ENCODE measurements at regions not wholly inside any gene's neighbourhood (a gene's known extent, or its start where the extent isn't known, plus 50 kb on each side); places are given as distances from the start of the nearest gene placed in this dataset.

DNA sequence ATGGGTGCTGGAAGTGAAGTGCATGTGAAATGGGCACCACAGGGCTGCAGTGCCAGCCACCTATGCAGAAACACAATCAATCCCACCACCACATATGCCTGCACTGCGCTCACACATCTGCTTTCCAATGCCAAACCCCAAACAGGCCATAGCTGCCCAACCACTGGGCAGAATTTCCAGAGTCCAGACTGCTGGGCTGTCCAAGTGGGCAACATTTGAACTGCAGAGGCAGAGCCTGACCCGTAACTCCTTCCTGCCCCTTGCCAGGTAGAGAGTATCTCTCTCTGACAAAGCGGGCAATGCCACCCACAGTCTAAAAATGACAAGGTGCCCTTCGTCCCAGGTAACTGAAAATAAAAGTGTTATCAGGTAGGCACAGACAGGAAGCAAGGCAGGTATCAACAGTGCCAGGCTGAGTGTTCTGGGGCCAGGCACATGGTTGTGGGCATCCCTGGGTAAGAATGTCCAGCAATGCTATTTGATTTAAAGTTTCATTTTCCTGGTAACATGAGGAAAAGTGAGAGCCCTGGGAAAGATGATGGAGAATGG, 79.5 kb downstream of the FOXA2 start:
- DNase-seq = no peak

DNA sequence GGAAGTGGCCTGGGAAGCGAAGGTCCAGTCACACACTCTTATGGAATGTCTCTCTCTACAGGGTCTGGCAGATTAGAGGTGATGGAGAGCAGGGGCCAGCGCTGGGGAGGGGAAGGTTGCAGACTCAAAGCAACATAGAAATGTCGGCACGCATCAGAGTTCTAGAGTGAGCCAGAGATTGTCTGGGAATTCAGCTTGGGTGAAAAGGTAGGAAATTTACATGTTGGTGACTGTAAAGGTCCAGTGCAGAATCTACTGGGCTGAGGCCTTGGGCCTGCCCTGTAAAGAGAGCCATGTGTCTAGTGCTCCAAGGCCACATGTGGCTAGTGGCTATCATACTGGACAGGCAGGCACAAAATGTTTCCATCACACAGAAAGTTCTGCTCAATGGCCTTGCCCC, 80.8 kb downstream of the FOXA2 start:
- DNase-seq = no peak

DNA sequence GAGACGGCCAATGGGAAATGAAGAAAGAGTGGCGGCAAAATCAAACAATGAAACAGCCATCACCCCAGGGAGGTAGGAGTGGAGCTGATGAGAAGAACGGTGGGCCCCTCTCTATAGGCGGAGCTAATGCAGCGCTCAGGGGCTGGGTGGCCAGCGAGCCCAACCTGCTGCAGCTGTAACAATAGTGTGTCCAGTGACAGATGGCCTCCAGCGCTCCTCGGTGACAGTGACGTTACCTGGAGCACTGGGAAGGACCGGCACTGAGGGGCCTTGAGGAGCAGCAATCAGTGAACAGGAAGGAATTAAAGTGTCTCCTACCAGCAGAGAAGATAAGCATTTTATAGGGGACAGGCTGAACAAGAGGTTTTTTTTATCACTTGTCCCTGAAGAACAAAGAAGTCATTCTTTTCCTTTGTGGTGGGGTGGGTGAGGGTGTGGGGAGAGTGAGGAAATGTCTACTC, 81.6 kb downstream of the FOXA2 start:
- no peak for DNase-seq

DNA sequence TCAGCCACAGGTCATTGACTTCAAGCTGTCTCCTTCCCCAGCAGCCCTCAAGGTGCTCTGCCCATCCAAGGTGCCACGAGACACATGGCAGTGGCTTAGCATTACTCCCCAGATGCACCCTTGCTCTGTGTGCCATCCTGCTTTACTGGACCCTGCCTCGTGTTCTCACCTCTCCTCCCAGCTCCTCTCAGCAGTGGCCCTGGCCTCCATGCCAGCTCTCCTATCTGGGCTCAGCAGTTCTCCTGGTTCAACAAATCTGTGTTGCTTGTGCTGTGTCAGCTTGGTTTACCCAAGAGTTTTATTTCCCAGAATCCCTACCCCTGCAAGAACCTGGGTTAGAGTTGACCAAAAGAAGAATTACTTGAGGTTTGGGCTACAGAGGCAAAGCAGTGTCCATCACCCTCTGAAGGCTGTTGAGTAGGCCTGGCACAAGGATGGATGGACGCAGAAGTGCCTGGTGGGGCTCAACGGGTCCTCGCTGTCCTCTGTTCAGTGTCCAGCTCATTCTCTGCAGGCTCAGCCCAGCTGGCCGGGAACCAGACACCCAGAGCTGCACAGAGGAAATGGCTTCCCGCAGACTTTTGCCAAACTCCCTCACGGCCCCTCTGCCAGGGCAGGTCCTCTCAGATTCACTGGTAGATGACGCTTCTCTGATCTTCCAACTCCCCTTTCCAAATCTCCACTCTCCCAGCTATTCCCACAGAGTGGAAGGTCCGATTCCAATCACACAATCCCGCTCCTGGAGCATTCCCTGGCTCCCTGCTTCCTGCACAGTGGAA, 82.6 kb downstream of the FOXA2 start:
- no peak for DNase-seq

DNA sequence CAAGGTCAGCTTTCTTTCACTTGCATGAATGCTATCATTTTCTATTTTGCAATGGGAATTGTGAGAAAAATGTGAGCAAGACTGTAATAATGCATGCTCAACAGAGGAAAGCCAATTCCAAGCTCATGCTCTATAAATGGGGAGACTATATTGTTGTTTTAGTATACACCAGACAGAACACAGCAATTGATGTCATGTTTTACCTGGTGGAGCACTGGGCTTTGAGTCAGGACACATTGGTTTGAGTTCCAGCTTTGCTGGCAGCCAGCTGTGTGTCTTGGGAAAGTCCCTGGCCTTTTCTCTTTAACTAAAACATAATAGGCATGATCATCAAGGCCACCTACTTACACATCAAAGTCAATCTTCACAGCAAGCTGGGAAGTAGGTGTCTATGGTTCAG, 83.3 kb downstream of the FOXA2 start:
- no peak for DNase-seq

DNA sequence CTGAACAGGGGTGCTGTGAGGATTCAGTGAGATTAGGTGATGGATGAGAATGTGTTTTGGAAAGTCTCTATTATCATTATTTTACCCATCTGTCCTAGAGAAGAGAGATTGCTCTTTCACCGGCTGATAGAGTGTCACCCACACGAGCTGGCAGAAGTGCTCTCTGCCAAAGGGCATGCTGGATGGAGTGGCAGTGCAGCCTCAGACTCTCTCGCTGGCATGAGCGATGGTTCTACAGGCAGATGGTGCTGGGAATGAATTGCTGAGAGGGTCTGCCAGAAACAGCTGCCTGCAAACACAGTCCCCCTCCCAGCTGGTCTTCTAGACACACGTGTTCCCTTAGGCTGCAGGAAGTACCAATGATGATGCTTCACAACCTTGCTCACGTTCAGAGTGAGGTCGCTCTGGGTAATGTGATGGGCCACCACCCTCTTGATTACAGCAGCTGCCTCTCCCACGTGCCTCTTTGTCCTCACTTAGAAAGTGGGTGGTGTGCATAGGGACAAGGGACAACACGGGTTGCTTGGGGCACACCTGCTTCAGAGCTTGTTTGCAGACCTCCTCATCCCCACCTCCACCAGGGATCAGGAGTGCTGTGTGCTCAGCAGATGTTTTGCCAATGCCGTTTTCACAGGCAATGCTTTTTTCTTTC, 84.7 kb downstream of the FOXA2 start:
- no peak for DNase-seq

DNA sequence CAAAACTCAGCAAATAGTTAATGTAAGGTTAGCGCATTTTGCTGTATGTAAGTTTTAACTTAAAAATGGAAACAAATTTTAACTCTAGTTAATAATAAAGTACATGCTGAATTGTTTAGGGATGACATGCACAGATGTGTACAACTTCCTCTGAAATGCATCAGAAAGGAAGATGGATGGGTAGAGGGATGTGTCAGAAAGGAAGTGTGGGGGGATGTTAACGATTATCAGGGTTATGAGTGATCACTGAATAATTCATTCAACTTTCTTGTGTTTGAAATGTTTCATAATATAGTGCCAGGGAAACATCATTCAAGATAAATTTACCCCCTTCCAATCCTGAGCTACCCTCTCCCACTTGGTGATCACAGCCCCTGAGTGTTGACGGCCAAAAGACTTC, 87.6 kb downstream of the FOXA2 start:
- DNase-seq = no peak

DNA sequence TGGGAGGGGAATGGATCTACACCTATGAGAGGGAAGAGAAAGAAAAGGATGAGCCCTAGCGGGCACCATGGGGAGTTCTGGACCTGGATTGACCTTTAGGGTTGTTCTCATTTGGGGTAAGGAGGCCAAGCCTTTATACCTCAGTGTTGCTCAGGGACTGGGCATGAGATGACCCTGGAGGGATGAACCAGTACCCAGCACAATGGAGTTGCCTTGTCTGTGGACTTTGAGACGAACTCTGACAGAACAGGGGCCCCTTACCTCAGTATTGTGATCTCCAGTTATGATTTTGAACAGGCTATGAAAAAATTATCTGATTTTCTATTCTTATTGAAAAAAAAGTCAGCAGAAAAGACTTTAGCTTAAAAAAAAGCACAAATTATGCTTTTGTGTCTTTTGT, 88.6 kb downstream of the FOXA2 start:
- no peak for DNase-seq

DNA sequence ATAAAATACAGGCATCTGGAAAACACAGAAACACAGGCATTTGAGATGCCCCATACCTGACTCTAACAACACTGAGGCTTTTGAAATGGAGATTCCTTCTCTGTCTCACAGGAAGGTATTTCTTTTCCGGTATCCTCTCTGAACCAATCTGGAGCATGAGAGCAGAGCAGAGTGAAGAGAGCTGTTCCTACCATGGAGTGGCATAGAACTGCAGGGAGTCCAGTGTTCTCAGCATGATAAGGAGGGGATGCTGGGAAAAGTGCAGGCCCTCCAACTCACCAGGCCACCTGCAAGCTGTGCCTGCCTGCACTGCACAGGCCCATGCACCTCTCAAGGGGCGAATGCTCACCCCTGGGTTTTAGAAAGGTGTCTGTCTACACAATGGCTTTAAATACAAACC, 89.2 kb downstream of the FOXA2 start:
- no peak for DNase-seq

DNA sequence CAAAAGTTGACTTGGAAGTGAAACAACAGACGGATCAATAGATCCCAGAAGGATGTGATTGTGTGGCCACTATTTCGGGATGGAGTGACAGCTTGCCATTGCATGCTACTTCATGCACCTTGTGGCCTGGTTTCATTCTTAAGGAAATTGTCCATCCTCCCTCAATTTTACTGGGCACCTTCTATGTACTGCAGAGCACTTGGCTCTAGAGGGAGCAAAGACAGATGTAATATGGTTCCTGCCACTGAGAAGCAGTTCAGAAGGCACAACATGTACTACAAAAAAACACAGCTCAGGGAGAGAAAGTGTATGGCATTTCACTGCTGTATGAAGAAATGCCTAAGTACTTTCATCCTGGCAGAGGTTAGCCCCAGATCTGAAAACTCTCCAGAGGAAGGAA, 91.9 kb downstream of the FOXA2 start:
- DNase-seq = no peak

DNA sequence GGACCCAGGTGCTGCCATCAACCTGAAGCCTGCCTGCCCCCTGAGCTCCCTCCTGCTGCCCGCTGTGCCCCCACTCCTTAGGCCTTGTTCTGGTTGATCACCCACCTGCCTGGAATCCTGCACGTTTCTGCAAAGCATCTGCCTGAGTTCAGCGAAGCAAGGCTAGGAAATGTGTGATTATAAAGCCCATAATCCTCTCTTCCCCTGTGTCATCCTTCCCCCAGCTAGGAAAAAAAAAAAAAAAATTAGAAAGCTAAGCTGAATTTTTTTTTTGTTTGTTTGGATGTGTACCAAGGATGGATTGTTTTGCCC, 93.2 kb downstream of the FOXA2 start:
- DNase-seq = no peak

DNA sequence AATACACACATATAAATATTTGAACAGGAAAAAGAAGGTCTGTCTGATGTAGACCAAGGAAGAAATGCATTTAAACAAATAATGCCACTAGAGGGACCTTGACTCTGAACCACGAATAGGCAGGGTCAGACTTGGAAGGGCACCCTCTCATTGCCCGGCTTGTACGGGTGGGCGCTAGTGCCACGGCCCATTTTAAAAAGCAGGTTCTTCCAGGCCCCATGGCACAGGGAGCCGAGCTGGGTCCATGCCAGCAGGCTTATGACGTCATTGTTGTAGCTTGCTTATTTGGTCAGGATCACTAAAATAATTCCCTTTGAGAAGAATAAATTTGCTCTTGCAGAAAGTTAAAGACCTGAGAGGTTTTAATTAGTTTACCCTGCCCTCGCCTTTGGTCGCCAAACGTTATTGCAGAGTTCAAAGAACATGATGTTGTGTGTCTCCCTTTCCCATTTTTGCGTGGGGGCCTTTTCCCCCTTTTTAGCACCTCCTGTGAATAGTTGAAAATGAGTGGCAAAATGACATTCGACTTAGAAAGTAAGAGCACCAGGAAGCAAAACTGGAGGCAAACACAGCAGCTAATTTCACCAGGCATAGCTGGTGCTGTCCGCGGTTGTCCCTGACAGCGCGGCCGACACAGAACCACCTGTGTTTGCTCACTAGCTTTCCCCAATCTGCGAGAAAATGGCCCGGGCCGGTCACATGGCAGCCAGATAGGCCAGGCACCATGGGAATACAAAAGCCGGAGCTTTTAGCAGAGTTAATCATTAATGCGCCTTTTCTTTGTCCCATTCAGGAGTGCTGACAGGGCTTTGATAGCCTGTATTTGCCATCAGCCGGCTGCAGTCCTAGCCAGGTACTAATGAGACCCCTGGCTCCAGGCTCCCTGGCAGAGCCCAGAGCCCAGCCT, 93.8 kb downstream of the FOXA2 start:
- peak; percentile 1 for DNase-seq

DNA sequence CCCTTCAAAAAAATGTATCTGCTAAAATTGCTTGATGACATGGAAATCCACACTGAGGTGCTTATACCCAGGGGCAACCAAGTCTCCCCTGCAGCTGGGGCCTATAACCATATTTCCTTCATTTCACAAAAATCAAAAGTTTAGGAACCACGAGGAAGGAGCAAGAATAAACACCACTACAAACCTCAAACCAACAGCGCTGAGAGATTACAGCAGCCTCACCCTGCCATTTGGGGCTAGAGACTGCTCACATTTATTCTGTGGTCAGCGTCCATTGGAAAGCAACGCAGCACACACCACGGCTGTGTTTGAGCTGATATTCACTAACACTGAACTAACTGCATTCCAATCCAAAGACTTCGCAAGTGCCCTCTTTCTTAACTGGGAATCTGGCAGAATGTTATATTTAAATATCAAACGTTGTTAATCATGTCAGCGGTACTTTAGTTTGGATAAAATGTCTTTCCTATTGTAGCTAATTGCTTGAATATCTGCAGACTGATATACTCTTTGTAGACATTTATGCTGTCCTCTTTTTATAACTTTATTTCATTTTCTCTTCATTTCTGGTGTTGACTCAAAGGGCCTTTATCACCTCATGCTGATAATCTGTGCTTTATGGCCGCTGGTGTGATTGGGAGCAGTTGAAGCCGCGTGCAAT, 94.6 kb downstream of the FOXA2 start:
- no peak for DNase-seq

DNA sequence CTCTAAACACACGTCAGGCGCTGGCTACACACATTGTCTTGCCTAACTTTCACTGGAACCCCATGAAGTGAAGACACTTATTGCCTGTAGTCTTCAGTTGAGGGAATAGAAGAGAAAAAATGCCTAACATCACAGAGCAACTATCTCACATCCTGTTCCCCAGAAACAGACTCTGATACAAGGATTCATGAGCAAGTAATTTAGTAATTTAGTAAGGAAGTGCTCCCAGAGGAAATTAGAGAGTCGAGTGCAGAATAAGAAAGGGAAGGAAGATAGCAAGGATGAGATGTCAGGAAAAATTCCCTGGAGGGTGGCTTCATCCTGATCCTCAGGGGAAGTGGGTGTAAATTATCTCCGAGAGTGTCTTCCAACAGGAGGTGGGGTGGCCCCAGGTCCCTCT, 104.0 kb downstream of the FOXA2 start:
- no peak for DNase-seq

DNA sequence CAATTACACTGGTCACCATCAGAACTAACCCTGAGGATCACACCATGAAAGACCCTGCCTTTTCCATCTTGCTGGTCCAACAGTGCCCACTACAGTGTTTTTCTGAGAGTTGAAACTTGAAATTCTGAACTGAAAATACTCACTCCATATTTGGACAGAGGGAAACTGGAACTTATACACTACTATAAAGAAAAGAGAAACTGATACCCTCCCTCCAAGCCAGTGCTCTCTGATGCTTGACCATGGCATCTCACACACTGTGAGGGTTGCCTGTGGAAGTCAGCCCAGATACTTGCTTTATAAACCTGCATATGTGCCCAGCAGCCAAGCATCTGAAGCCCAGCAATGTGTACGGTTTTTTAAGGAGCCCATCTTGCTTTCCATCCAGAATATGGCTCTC, 108.7 kb downstream of the FOXA2 start:
- no peak for DNase-seq

DNA sequence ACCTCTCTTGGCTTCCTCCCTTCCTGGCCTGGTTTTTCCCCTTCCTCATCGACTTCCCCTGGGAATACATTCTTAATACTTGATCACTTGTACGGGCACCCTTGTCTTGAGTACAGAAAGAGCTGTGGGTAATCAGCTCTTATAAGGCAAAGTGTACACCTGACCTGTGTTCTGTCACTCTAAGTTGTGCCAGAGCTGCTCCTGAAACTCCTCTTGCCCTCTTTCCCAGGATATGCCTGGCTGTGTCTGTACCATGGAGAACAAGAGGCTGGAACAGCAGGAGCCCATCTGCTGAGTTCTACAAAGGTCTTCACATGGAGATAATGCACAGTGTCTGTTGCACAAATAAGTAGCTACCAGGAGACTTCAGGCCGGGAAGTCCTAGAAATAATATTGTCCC, 110.1 kb downstream of the FOXA2 start:
- no peak for DNase-seq

DNA sequence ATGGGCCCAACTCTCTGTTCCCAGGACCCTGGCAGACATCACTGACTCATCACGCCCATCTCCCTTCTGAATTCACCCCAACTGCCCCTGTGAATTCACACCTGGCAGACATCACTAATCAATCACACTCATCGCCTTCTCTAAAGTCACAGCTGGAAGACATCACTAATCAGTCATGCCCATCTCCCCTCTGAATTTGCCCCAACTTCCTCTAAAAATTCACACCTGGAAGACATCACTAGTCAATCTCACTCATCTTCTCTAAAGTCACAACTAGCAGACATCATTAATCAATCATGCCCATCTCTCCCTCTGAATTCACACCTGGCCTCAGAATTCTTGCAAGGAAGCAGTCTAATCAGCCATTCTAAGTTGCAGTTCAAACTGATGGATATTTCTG, 111.1 kb downstream of the FOXA2 start:
- no peak for DNase-seq

DNA sequence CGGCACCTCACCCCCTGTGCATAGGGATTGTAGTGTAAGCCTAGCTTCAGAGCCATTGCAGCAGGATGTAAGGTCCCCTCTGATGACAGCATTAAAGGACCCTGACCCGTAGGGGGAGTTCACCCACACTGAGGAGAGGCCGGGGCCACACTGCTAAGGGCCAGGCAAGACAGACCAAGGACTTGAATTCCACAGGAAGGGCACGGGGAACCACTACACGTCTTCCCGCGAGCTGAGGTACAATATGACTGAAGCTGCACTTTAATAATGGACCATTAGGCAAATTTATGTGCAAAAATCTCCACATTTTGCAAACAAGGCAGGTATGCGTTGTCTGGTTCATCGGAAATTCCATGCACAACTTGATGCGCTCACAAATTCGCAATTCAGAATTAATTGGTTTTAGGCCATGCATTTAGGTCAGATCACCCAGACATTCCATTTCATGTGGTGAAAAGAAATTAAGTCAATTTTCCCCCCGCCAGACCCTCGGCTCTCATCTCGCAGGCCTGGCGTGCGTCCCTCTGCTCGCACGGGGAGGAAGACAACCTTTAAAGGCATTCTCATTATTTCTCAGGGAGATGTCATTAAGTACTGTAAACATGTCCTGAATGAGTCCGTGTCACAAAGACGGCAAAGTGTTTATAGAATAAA, 111.8 kb downstream of the FOXA2 start:
- no peak for DNase-seq

DNA sequence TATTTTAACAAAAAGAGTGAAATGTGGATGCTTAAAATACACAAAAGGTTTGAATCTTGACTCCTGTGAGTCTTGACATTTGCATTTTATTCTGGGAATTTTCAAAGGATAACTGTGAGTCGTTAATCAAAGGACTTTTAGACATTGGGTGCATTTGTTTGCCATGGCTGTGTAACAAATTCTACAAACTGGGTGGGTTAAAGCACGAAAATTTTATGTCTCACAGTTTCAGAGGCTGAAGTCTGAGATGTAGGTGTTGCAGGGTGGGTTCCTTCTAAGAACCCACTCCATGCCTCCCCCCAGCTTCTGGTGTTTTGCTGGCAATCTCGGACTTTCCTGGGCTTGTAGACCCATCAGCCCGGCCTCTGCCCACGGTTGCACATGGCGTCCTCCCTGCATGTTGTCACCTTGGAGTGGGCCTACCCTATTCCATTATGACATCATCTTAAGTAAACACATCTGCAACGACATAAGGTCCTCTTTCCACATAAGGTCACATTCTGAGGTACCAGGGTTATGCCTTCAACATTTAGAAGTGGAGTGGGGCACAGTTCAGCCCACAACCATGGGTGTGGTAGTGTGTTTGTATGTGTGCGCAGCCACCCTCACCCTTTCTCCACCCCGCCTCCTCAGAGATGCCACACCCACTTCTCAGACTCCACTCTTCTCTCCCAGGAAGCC, 113.1 kb downstream of the FOXA2 start:
- no peak for DNase-seq

DNA sequence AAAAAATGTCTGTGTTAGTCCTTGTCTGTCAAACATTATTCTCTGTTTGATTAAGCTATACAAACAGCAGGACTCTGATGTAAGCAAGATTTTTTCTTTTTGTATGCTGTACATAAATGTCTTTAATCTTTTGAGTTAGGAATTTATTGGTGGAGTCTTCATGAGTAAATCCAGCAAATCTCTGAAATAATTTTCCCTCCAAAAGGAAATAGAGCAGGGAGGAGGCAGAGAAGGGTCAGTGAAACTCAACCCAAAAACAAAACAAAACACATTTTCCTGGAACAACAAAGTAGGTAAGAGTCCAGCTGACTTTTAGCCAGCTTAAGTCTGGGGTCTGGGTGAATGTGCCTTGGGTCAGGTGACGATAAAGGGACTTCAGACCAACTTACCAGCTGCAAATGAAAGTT, 113.7 kb downstream of the FOXA2 start:
- no peak for DNase-seq

DNA sequence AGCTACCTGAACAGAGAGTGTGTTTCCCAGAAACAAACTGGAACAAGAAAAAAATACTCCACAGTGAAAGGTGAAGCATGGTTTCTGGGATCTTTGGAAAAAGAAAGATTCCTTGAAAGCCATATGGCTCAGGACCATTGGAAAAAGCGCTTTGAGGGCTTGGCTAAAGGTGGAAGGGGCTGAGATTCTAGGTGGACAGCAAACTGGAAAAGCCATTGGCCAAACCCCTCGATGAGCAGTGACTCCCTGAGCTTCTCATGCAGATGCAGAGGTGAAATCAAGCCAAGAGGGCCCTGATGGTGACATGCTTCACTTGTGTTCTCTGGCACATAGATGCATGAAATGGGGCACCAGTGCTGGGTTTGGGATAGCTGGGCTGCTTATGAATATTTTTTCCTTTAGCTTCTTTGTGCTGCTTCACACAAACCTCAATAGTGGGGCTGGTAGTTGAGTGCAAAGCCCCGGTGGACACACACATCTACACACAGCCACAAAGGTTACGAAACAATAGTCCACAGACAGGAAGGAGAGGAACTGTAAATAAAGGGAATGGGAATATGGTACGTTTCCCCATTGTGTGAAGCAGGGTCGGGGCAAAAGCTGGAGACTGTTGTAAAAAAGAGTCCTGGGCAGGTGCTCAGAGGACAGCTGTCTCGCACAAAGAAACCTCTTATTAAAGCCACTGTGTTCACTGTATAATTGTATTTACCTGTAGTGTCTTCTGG, 117.8 kb downstream of the FOXA2 start:
- DNase-seq = no peak

All from dermis blood vessel endothelial cell (primary cell).